ENCODE measurements at regions not wholly inside any gene's neighbourhood (a gene's known extent, or its start where the extent isn't known, plus 50 kb on each side); places are given as distances from the start of the nearest gene placed in this dataset.
"Not testable (repeated sequence)": the region's sequence is repeated elsewhere in the genome, so short reads cannot be mapped to it uniquely, and the experiment has no call there.

GRCh38 chr1:177877086-177877485, 92.8 kb downstream of the SEC16B start:
- no peaks in the 10 kb centered on the region for H3K4me1 Mint-ChIP-seq (ENCODE audit: low read depth)
- H3K36me3 Mint-ChIP-seq (ENCODE audit: low read depth), result no peaks in the 10 kb centered on the region
- no peak overlapping the region for H3K27ac Mint-ChIP-seq
- H3K27me3 Mint-ChIP-seq, result no peaks in the 10 kb centered on the region
- DNase-seq, result no peak
- intact Hi-C loops (cut with micrococcal nuclease), result no loop called here
- no peak overlapping the region for H3K4me3 Mint-ChIP-seq
- ChIA-PET CTCF (no interaction called here), POLR2A (no interaction called here)
- TF ChIP-seq CTCF (IDR thresholded peaks at IDR 0.05), result no peak
- H3K9me3 Mint-ChIP-seq, result peaks cover 2% of the 10 kb centered on the region
- no peak for ATAC-seq

- Mint-ChIP-seq H3K9me3 (peaks cover 2% of the 10 kb centered on the region), H3K27ac (no peak overlapping the region), H3K27me3 (no peaks in the 10 kb centered on the region), H3K36me3 (ENCODE audit: low read depth) (no peaks in the 10 kb centered on the region), H3K4me3 (no peak overlapping the region), H3K4me1 (ENCODE audit: low read depth) (no peaks in the 10 kb centered on the region)
- intact Hi-C loops (cut with micrococcal nuclease), result no loop called here
- POLR2A ChIA-PET, result no interaction called here
- DNase-seq (no peak), ATAC-seq (no peak)
- CTCF ChIA-PET, result no interaction called here
- no peak for TF ChIP-seq CTCF (IDR thresholded peaks at IDR 0.05)
Observed at GRCh38 chr1:177873238-177873637, 96.6 kb downstream of the SEC16B start.

GRCh38 chr1:177872308-177872900, 97.5 kb downstream of the SEC16B start:
- no peaks in the 10 kb centered on the region for H3K4me1 Mint-ChIP-seq (ENCODE audit: low read depth)
- no peak for ATAC-seq
- ChIA-PET POLR2A (no interaction called here), CTCF (no interaction called here)
- H3K4me3 Mint-ChIP-seq, result no peak overlapping the region
- H3K9me3 Mint-ChIP-seq, result peaks cover 2% of the 10 kb centered on the region
- no peak overlapping the region for H3K27ac Mint-ChIP-seq
- TF ChIP-seq CTCF (IDR thresholded peaks at IDR 0.05), result no peak
- intact Hi-C loops (cut with micrococcal nuclease), result no loop called here
- no peak for DNase-seq
- H3K27me3 Mint-ChIP-seq, result no peaks in the 10 kb centered on the region
- no peaks in the 10 kb centered on the region for H3K36me3 Mint-ChIP-seq (ENCODE audit: low read depth)

DNA sequence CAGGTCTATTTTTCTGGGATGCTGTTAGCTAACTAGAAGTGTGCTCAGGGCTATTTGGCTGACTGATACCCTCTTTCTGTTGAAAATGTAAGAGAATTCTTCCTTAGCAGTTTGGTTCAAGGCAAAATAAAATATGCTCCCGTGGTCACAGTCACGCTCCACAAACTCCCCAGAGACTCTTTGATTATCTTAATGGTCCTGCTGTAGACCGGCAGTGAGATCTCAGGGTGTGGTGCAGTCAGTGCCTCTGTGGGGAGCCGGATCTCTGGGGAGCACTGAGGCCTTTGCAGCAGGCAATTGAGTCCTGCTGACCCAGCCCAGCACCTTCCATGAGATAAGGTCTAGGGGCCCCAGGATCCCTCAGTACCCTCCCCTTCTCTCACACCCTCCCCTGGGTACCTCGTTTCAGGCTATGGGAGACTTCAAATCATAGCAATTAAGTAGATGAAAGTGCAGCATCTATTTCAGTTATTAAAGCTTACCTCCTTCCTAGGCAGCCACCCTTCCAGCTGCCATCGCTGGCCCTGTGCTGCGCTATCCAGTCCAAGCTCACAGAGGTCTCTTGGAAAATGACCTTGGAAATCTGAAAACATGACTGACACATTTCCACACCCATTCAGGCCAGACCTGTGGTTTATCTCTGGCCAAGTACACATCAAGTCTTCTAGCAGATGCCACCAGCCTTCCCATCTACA, 98.1 kb downstream of the SEC16B start:
- no peak overlapping the region for H3K27ac Mint-ChIP-seq
- H3K27me3 Mint-ChIP-seq, result no peaks in the 10 kb centered on the region
- no peak overlapping the region for H3K4me3 Mint-ChIP-seq
- H3K9me3 Mint-ChIP-seq, result peaks cover under 1% of the 10 kb centered on the region
- TF ChIP-seq CTCF (IDR thresholded peaks at IDR 0.05), result no peak
- no peak for DNase-seq
- no peak for ATAC-seq
- intact Hi-C loops (cut with micrococcal nuclease), result no loop called here
- H3K4me1 Mint-ChIP-seq (ENCODE audit: low read depth), result no peaks in the 10 kb centered on the region
- CTCF ChIA-PET, result no interaction called here
- no peaks in the 10 kb centered on the region for H3K36me3 Mint-ChIP-seq (ENCODE audit: low read depth)
- POLR2A ChIA-PET, result interaction anchor here (1.5 kb wide), 1 partner anchor 21 kb away, joined by 3 read pairs; no protein-coding TSS in a partner anchor

- Mint-ChIP-seq H3K36me3 (ENCODE audit: low read depth) (no peaks in the 10 kb centered on the region), H3K4me3 (no peak overlapping the region), H3K9me3 (no peaks in the 10 kb centered on the region), H3K27me3 (no peaks in the 10 kb centered on the region), H3K27ac (no peak overlapping the region), H3K4me1 (ENCODE audit: low read depth) (no peaks in the 10 kb centered on the region)
- ChIA-PET POLR2A (no interaction called here), CTCF (no interaction called here)
- TF ChIP-seq CTCF (IDR thresholded peaks at IDR 0.05), result no peak
- DNase-seq, result no peak
- intact Hi-C loops (cut with micrococcal nuclease), result no loop called here
- no peak for ATAC-seq
Observed at GRCh38 chr1:177869586-177869985, 100.3 kb downstream of the SEC16B start.

DNA sequence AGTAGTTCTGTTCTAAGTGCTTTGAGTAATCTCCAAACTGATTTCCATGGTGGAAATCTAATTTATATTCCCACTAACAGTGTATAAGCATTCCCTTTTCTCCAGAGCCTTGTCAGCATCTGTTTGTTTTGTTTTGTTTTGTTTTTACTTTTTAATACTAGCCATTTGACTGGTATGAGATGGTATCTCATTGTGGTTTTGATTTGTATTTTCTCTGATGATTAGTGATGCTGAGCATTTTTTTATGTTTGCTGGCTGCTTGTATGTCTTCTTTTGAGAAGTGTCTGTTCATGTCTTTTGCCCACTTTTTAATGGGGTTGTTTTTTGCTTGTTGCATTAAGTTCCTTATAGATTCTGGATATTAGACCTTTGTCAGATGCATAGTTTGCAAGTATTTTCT, 100.8 kb downstream of the SEC16B start:
- H3K4me3 Mint-ChIP-seq; H3K4me1 Mint-ChIP-seq (ENCODE audit: low read depth); H3K27ac Mint-ChIP-seq; ATAC-seq; DNase-seq; H3K36me3 Mint-ChIP-seq (ENCODE audit: low read depth); CTCF ChIA-PET; POLR2A ChIA-PET; intact Hi-C loops (cut with micrococcal nuclease); H3K27me3 Mint-ChIP-seq; H3K9me3 Mint-ChIP-seq: not testable (repeated sequence)

Measured in activated CD8-positive, alpha-beta T cell treated with anti-CD3 and anti-CD28 coated beads for 36 hours (primary cell).